GM10248 (cell line): ENCODE measurements at regions not wholly inside any gene's neighbourhood (a gene's known extent, or its start where the extent isn't known, plus 50 kb on each side); places are given as distances from the start of the nearest gene placed in this dataset.

Experiments used
- CTCF ChIA-PET: fragments of 300-600 bp; sonication (Branson Sonifier 250); formaldehyde crosslinking; extraction: SDS; loops from one replicate; lab custom pipeline; 2021; ENCODE audit warnings: antibody characterized with exemption; lab: Yijun Ruan, JAX
- POLR2A ChIA-PET: fragments of 350-650 bp; sonication (Branson Sonifier 250); formaldehyde crosslinking; extraction: SDS; loops from one replicate; lab custom pipeline; 2020; ENCODE audit warnings: antibody characterized with exemption; lab: Yijun Ruan, JAX
- DNase-seq: peaks from one replicate; pipeline ENCODE4 v3.0.0; 2012; ENCODE audit errors: extremely low spot score
- CTCF ChIP-seq: IDR thresholded peaks from 2 replicates; pipeline ENCODE4 v1.5.1; 2012; ENCODE audit warnings: mild to moderate bottlenecking, low read depth; ENCODE audit errors: extremely low read depth, missing control alignments, control extremely low read depth

- TF ChIP-seq CTCF = no peak
- POLR2A ChIA-PET = no interaction called here
- no peak for DNase-seq
- CTCF ChIA-PET = interaction anchor here (1.1 to 2.4 kb wide), 4 partner anchors 11 to 27 kb away, joined by 3 to 7 read pairs (median 4); no protein-coding TSS in a partner anchor
These were observed 96.4 kb downstream of the TMEM170B start for GRCh38 chr6:11633741-11634509.

GRCh38 chr6:11634948-11635347 lies 97.4 kb downstream of the TMEM170B start:
- no peak for TF ChIP-seq CTCF
- ChIA-PET CTCF (interaction anchor here (1.0 to 1.7 kb wide), 4 partner anchors 10 to 59 kb away, joined by 3 to 5 read pairs (median 4); no protein-coding TSS in a partner anchor), POLR2A (no interaction called here)
- DNase-seq = no peak

- DNase-seq = no peak
- no peak for TF ChIP-seq CTCF
- ChIA-PET POLR2A (no interaction called here), CTCF (interaction anchor here (1.2 kb wide), 1 partner anchor 19 kb away, joined by 4 read pairs; no protein-coding TSS in a partner anchor)
These were observed 98.6 kb downstream of the TMEM170B start for GRCh38 chr6:11636121-11636520.

- POLR2A ChIA-PET = no interaction called here
- CTCF ChIA-PET = interaction anchor here (1.2 to 1.6 kb wide), 2 partner anchors 18 to 22 kb away, joined by 3 to 4 read pairs; no protein-coding TSS in a partner anchor
- no peak for TF ChIP-seq CTCF
- no peak for DNase-seq
These were observed 99.7 kb downstream of the TMEM170B start for GRCh38 chr6:11637266-11637665.

GRCh38 chr6:11639376-11640235 lies 102.1 kb downstream of the TMEM170B start:
- ChIA-PET POLR2A (no interaction called here), CTCF (interaction anchor here (1.6 to 4.5 kb wide), 2 partner anchors 8 to 16 kb away, joined by 5 to 19 read pairs; no protein-coding TSS in a partner anchor)
- no peak for DNase-seq
- no peak for TF ChIP-seq CTCF

- DNase-seq = no peak
- ChIA-PET CTCF (interaction anchor here (1.6 to 4.5 kb wide), 2 partner anchors 9 to 15 kb away, joined by 5 to 19 read pairs; no protein-coding TSS in a partner anchor), POLR2A (no interaction called here)
- no peak for TF ChIP-seq CTCF
These were observed 102.9 kb downstream of the TMEM170B start for GRCh38 chr6:11640486-11640885.
